ENCODE measurements at regions not wholly inside any gene's neighbourhood (a gene's known extent, or its start where the extent isn't known, plus 50 kb on each side); places are given as distances from the start of the nearest gene placed in this dataset.

DNA sequence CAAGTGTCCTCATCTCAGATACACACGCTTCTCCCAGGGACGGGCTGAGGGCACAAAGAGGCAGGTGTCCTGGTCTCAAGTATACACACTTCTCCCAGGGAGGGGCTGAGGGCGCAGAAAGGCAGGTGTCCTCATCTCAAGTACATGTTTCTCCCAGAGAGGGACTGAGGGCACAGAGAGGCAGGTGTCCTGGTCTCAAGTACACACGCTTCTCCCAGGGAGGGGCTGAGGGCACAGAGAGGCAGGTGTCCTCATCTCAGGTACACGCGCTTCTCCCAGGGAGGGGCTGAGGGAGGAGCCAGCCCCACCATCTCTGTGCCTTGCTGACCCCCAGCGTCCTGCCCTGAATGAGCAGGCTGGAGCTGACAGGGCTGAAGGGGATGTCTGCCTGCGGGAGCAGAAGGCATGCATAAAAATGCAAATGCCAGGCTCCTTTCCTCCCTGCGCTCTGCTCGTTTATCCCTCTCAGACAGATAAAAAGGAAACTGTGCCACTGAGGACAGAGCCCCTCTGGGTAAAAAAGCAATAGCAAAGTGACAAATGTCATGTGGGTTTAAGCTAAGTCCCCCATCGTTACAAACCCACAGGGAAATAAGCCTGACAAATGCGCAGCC lies 96.1 kb upstream of the UQCRFS1 start:
- no peak for TF ChIP-seq CTCF (IDR thresholded peaks at IDR 0.05)
- intact Hi-C loops (cut with DNase I): no loop called here
- peaks cover 35% of the 10 kb centered on the region for H3K27me3 ChIP-seq
- H3K36me3 ChIP-seq: no peaks in the 10 kb centered on the region
- ATAC-seq (no peak), DNase-seq (no peak)
- H3K9me3 ChIP-seq: no peaks in the 10 kb centered on the region
- H3K4me1 ChIP-seq: no peaks in the 10 kb centered on the region
- H3K27ac ChIP-seq: no peak overlapping the region
- H3K4me3 ChIP-seq: no peak overlapping the region

- no peaks in the 10 kb centered on the region for H3K36me3 ChIP-seq
- no peak overlapping the region for H3K4me3 ChIP-seq
- no peaks in the 10 kb centered on the region for H3K4me1 ChIP-seq
- no peaks in the 10 kb centered on the region for H3K9me3 ChIP-seq
- no peak overlapping the region for H3K27ac ChIP-seq
- no peak for ATAC-seq
- peaks cover 33% of the 10 kb centered on the region for H3K27me3 ChIP-seq
- intact Hi-C loops (cut with DNase I): no loop called here
- no peak for DNase-seq
- no peak for TF ChIP-seq CTCF (IDR thresholded peaks at IDR 0.05)
Measured at GRCh38 chr19:29309637-29310036, 96.7 kb upstream of the UQCRFS1 start.

DNA sequence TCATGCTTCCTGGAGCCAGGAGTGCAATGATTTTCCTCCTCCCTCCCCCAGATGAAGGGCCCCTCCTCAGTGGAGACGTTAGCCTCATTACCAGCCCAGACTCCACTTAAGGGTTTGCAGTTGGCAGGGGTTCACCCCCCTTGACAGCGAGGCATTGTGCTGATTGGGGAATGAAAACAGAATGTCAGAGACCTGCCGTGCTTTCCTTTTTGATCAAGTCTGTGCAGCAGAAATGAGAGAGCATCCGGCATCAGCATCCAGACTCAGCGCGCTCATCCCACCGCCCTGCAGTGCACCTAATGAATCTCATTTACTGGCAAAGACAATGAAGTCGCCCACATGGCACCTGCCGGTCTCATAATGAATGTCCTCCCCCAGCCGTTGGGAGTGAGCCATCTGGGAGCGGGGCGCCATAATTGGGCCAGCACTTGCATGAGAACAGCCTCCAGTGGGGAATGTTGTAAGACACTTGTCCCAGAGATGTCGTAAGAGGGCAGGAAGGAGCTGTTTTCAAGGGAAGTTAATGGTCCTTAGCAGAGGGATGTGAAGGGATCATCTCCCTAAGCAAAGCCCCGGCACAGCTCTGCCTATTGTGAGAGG lies 98.3 kb upstream of the UQCRFS1 start:
- DNase-seq (no peak), ATAC-seq (no peak)
- H3K4me1 ChIP-seq: no peaks in the 10 kb centered on the region
- H3K9me3 ChIP-seq: no peaks in the 10 kb centered on the region
- intact Hi-C loops (cut with DNase I): no loop called here
- TF ChIP-seq CTCF (IDR thresholded peaks at IDR 0.05): no peak
- no peak overlapping the region for H3K27ac ChIP-seq
- no peak overlapping the region for H3K4me3 ChIP-seq
- no peaks in the 10 kb centered on the region for H3K36me3 ChIP-seq
- peaks cover 19% of the 10 kb centered on the region for H3K27me3 ChIP-seq

DNA sequence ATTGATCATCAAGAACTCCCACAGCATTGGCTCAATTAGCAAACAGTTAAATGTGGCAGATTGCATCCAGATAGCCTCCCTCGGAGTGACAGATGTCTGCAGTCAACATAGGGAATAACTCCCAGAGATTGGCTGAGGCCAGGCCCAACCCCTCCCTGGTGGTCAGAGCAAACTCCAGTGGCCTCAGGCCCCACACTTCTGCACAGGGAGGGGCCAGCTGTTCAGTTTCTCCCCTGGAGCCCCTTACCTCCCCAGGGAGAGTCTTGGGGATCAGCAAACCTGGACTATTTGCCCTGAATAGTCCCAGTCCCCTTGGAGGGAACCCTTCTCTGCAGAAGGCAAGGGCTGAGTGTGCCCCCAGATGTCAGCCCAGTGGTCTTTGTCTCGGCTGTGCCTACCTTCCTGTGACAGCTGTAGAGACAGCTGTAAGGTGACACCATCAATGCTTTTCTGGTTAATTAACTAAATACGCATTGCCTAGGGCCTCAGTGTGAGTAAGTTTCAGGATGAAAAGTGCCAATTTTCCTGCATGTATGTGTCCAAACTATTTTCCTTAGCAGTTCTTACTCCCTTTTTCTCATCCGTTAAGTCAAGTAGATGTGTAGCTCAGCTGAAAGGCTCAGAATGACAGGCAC lies 102.7 kb upstream of the UQCRFS1 start:
- TF ChIP-seq CTCF (IDR thresholded peaks at IDR 0.05): no peak
- ATAC-seq (no peak), DNase-seq (no peak)
- H3K4me3 ChIP-seq: no peak overlapping the region
- no peaks in the 10 kb centered on the region for H3K4me1 ChIP-seq
- no peaks in the 10 kb centered on the region for H3K36me3 ChIP-seq
- H3K27me3 ChIP-seq: peaks cover 5% of the 10 kb centered on the region
- no peaks in the 10 kb centered on the region for H3K9me3 ChIP-seq
- intact Hi-C loops (cut with DNase I): no loop called here
- H3K27ac ChIP-seq: no peak overlapping the region

DNA sequence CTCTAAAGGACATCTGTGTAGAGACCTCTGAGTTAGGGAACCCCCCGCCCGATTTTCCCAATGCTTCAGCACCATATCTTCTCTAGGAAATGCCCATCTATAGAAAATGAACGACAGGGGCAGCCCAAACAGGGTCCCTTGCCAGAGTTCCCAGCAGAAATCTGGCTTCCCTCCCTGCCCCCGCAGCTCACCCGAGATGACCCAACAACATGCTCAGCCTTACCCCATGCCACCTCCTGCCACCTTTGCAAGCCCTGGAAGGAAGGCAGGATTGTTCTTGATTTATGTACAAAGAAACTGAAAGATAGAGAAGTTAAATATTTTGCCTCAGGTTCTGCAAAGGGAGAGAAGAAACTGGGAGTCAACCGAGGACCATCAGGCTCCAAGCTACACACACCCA lies 105.6 kb upstream of the UQCRFS1 start:
- no peaks in the 10 kb centered on the region for H3K4me1 ChIP-seq
- TF ChIP-seq CTCF (IDR thresholded peaks at IDR 0.05): no peak
- intact Hi-C loops (cut with DNase I): no loop called here
- H3K9me3 ChIP-seq: no peaks in the 10 kb centered on the region
- no peaks in the 10 kb centered on the region for H3K36me3 ChIP-seq
- DNase-seq (peak; percentile 8), ATAC-seq (no peak)
- no peaks in the 10 kb centered on the region for H3K27me3 ChIP-seq
- no peak overlapping the region for H3K4me3 ChIP-seq
- no peak overlapping the region for H3K27ac ChIP-seq
